ENCODE measurements at regions not wholly inside any gene's neighbourhood (a gene's known extent, or its start where the extent isn't known, plus 50 kb on each side); places are given as distances from the start of the nearest gene placed in this dataset.

- H3F3A ChIP-seq (ENCODE audit: insufficient read depth, low read length), result no peaks in the 10 kb centered on the region
- peaks cover 63% of the 10 kb centered on the region for H3K4me1 ChIP-seq (ENCODE audit: insufficient read depth, low read length, severe bottlenecking)
- H3K4me2 ChIP-seq (ENCODE audit: low read length), result no peak overlapping the region
- H3K9ac ChIP-seq (ENCODE audit: low read length), result no peak overlapping the region
- no peak for TF ChIP-seq EZH2 (IDR thresholded peaks at IDR 0.05; ENCODE audit: borderline replicate concordance, low read length)
- no peak for TF ChIP-seq CTCF (IDR thresholded peaks at IDR 0.05; ENCODE audit: low read length)
- no peaks in the 10 kb centered on the region for H3K9me2 ChIP-seq (ENCODE audit: low read depth, low read length)
- peak overlapping the region; percentile 58 for H3K27ac ChIP-seq (ENCODE audit: low read depth, low read length, poor library complexity, severe bottlenecking)
- no peaks in the 10 kb centered on the region; the same call in 1 of the 2 replicates for H3K36me3 ChIP-seq (ENCODE audit: insufficient read depth, low read length)
- H3K9me3 ChIP-seq (ENCODE audit: low read length), result no peaks in the 10 kb centered on the region
- no peaks in the 10 kb centered on the region for H3K79me2 ChIP-seq (ENCODE audit: insufficient read depth, low read length)
- no peaks in the 10 kb centered on the region for H3K27me3 ChIP-seq (ENCODE audit: insufficient read depth, low read length)
- H2AFZ ChIP-seq (ENCODE audit: low read length), result no peak overlapping the region
- H3K4me3 ChIP-seq (ENCODE audit: low read depth, low read length, poor library complexity, severe bottlenecking), result no peak overlapping the region
- no peaks in the 10 kb centered on the region for H4K20me1 ChIP-seq (ENCODE audit: insufficient read depth, low read length)
These were observed 187.2 kb downstream of the TLE3 start for GRCh38 chr15:69910514-69910913.

- TF ChIP-seq CTCF (IDR thresholded peaks at IDR 0.05; ENCODE audit: low read length) (no peak), EZH2 (IDR thresholded peaks at IDR 0.05; ENCODE audit: borderline replicate concordance, low read length) (no peak)
- no peak overlapping the region for H3K4me2 ChIP-seq (ENCODE audit: low read length)
- no peak overlapping the region for H2AFZ ChIP-seq (ENCODE audit: low read length)
- H3F3A ChIP-seq (ENCODE audit: insufficient read depth, low read length), result no peaks in the 10 kb centered on the region
- H3K27ac ChIP-seq (ENCODE audit: low read depth, low read length, poor library complexity, severe bottlenecking), result peak overlapping the region; percentile 58
- H3K36me3 ChIP-seq (ENCODE audit: insufficient read depth, low read length), result no peaks in the 10 kb centered on the region; the same call in 1 of the 2 replicates
- no peak overlapping the region for H3K4me3 ChIP-seq (ENCODE audit: low read depth, low read length, poor library complexity, severe bottlenecking)
- H3K9me3 ChIP-seq (ENCODE audit: low read length), result no peaks in the 10 kb centered on the region
- H3K27me3 ChIP-seq (ENCODE audit: insufficient read depth, low read length), result no peaks in the 10 kb centered on the region
- H3K9ac ChIP-seq (ENCODE audit: low read length), result no peak overlapping the region; the same call in 1 of the 2 replicates
- H3K9me2 ChIP-seq (ENCODE audit: low read depth, low read length), result no peaks in the 10 kb centered on the region
- H4K20me1 ChIP-seq (ENCODE audit: insufficient read depth, low read length), result no peaks in the 10 kb centered on the region
- peaks cover 70% of the 10 kb centered on the region for H3K4me1 ChIP-seq (ENCODE audit: insufficient read depth, low read length, severe bottlenecking)
- no peaks in the 10 kb centered on the region for H3K79me2 ChIP-seq (ENCODE audit: insufficient read depth, low read length)
These were observed 185.6 kb downstream of the TLE3 start for GRCh38 chr15:69912116-69912515.

- no peaks in the 10 kb centered on the region for H3K27me3 ChIP-seq (ENCODE audit: insufficient read depth, low read length)
- H3K9me3 ChIP-seq (ENCODE audit: low read length), result no peaks in the 10 kb centered on the region
- no peak overlapping the region for H3K4me3 ChIP-seq (ENCODE audit: low read depth, low read length, poor library complexity, severe bottlenecking)
- H2AFZ ChIP-seq (ENCODE audit: low read length), result no peak overlapping the region
- H3F3A ChIP-seq (ENCODE audit: insufficient read depth, low read length), result no peaks in the 10 kb centered on the region
- H3K9me2 ChIP-seq (ENCODE audit: low read depth, low read length), result no peaks in the 10 kb centered on the region
- TF ChIP-seq CTCF (IDR thresholded peaks at IDR 0.05; ENCODE audit: low read length) (no peak), EZH2 (IDR thresholded peaks at IDR 0.05; ENCODE audit: borderline replicate concordance, low read length) (no peak)
- H3K4me2 ChIP-seq (ENCODE audit: low read length), result no peak overlapping the region
- no peak overlapping the region; the same call in 1 of the 2 replicates for H3K9ac ChIP-seq (ENCODE audit: low read length)
- H3K27ac ChIP-seq (ENCODE audit: low read depth, low read length, poor library complexity, severe bottlenecking), result peak overlapping the region; percentile 61
- H3K79me2 ChIP-seq (ENCODE audit: insufficient read depth, low read length), result no peaks in the 10 kb centered on the region
- H3K36me3 ChIP-seq (ENCODE audit: insufficient read depth, low read length), result no peaks in the 10 kb centered on the region; the same call in 1 of the 2 replicates
- no peaks in the 10 kb centered on the region for H4K20me1 ChIP-seq (ENCODE audit: insufficient read depth, low read length)
- peaks cover 89% of the 10 kb centered on the region for H3K4me1 ChIP-seq (ENCODE audit: insufficient read depth, low read length, severe bottlenecking)
These were observed 183.7 kb downstream of the TLE3 start for GRCh38 chr15:69914040-69914439.
